IMR-90 (cell line): ENCODE measurements at regions not wholly inside any gene's neighbourhood (a gene's known extent, or its start where the extent isn't known, plus 50 kb on each side); places are given as distances from the start of the nearest gene placed in this dataset.

Experiments
- ATAC-seq: fragments of 200-7000 bp; cut with Tn5 transposase; 2 replicates; pipeline ENCODE4 v1.9.1; 2020; ENCODE audit warnings: low read depth, mild to moderate bottlenecking, moderate library complexity
- BruUV-seq: library from RNA; stranded (reverse); fragments of 400-500 nt; replicated peaks from 2 replicates; lab custom pipeline; 2021; lab: Mats Ljungman, UMichigan
- CTCF ChIA-PET: fragments of 300-600 bp; formaldehyde crosslinking; extraction: SDS; loops from one replicate; lab custom pipeline; 2021; ENCODE audit warnings: antibody characterized with exemption; lab: Yijun Ruan, JAX
- POLR2A ChIA-PET: fragments of 300-600 bp; sonication (Branson Sonifier 250); formaldehyde crosslinking; loops from one replicate; lab custom pipeline; 2022; ENCODE audit warnings: antibody characterized with exemption; ENCODE audit not compliant: unreplicated experiment; lab: Charles Lee
- DNase-seq: peaks from one replicate; pipeline ENCODE4 v3.0.0; 2013
- H2AFZ ChIP-seq: replicated peaks from 2 replicates; pipeline ENCODE3; 2013; ENCODE audit warnings: low read length, mild to moderate bottlenecking; ENCODE audit not compliant: poor library complexity
- H2AK5ac ChIP-seq: 2 replicates; pipeline ENCODE4 v1.6.1; 2013; ENCODE audit warnings: low read depth, low read length, inconsistent platforms
- H2AK9ac ChIP-seq: replicated peaks from 2 replicates; pipeline ENCODE3; 2013; ENCODE audit warnings: mild to moderate bottlenecking, low read depth, low read length, moderate library complexity; ENCODE audit not compliant: poor library complexity
- H2BK120ac ChIP-seq: 2 replicates; pipeline ENCODE4 v1.6.1; 2013; ENCODE audit warnings: low read depth, low read length, inconsistent platforms
- H2BK15ac ChIP-seq: 3 replicates; pipeline ENCODE4 v1.6.1; 2013; ENCODE audit warnings: low read depth, low read length, inconsistent platforms
- H2BK20ac ChIP-seq: 2 replicates; pipeline ENCODE4 v1.6.1; 2013; ENCODE audit warnings: low read depth, mild to moderate bottlenecking, inconsistent platforms, low read length, moderate library complexity
- H2BK5ac ChIP-seq: 2 replicates; pipeline ENCODE4 v1.6.1; 2013; ENCODE audit warnings: mild to moderate bottlenecking, low read depth, low read length, inconsistent platforms; ENCODE audit not compliant: poor library complexity, severe bottlenecking
- H3K14ac ChIP-seq: replicated peaks from 2 replicates; pipeline ENCODE4 v1.6.1; 2013; ENCODE audit warnings: low read depth, low read length, inconsistent platforms
- H3K18ac ChIP-seq: 2 replicates; pipeline ENCODE4 v1.6.1; 2013; ENCODE audit warnings: low read depth, low read length, control low read depth
- H3K23ac ChIP-seq: 2 replicates; pipeline ENCODE4 v1.6.1; 2013; ENCODE audit warnings: low read depth, low read length, inconsistent platforms
- H3K27ac ChIP-seq: 2 replicates; pipeline ENCODE4 v1.5.1; 2013; ENCODE audit warnings: mild to moderate bottlenecking, control low read depth, low read length; ENCODE audit not compliant: insufficient read depth
- H3K27me3 ChIP-seq: 2 replicates; pipeline ENCODE4 v1.6.1; 2013; ENCODE audit warnings: low read length; ENCODE audit not compliant: control insufficient read depth, insufficient read depth
- H3K36me3 ChIP-seq: 2 replicates; pipeline ENCODE4 v1.6.1; 2013; ENCODE audit warnings: low read length, mixed read lengths; ENCODE audit not compliant: control insufficient read depth, insufficient read depth
- H3K4ac ChIP-seq: 2 replicates; pipeline ENCODE4 v1.6.1; 2013; ENCODE audit warnings: low read depth, low read length, inconsistent platforms
- H3K4me1 ChIP-seq: 2 replicates; pipeline ENCODE4 v1.6.1; 2013; ENCODE audit warnings: low read length, mixed read lengths; ENCODE audit not compliant: control insufficient read depth, insufficient read depth
- H3K4me2 ChIP-seq: 2 replicates; pipeline ENCODE4 v1.6.1; 2013; ENCODE audit warnings: low read depth, mild to moderate bottlenecking, control low read depth, low read length, moderate library complexity
- H3K4me3 ChIP-seq: 2 replicates; pipeline ENCODE4 v1.5.1; 2013; ENCODE audit warnings: low read depth, mild to moderate bottlenecking, control low read depth, low read length, moderate library complexity; ENCODE audit not compliant: insufficient read depth
- H3K56ac ChIP-seq: 2 replicates; pipeline ENCODE4 v1.6.1; 2013; ENCODE audit warnings: low read length, inconsistent platforms; ENCODE audit not compliant: insufficient read depth; ENCODE audit errors: extremely low read depth
- H3K79me1 ChIP-seq, 2 experiments: 2 replicates each; pipeline ENCODE4 v1.6.1; 2013; ENCODE audit warnings: low read length in 2 of 2, inconsistent platforms in 1 of 2, low read depth in 1 of 2
- H3K9ac ChIP-seq: 2 replicates; pipeline ENCODE4 v1.6.1; 2013; ENCODE audit warnings: low read depth, low read length, control low read depth
- H3K9me1 ChIP-seq: 2 replicates; pipeline ENCODE4 v1.6.1; 2013; ENCODE audit warnings: low read length, inconsistent platforms; ENCODE audit not compliant: insufficient read depth
- H3K9me3 ChIP-seq: 2 replicates; pipeline ENCODE4 v1.6.1; 2013; ENCODE audit warnings: low read length; ENCODE audit not compliant: control insufficient read depth, insufficient read depth
- H4K20me1 ChIP-seq: 2 replicates; pipeline ENCODE4 v1.6.1; 2013; ENCODE audit warnings: low read length, inconsistent platforms; ENCODE audit not compliant: insufficient read depth
- H4K5ac ChIP-seq: 2 replicates; pipeline ENCODE4 v1.6.1; 2013; ENCODE audit warnings: mild to moderate bottlenecking, low read depth, low read length, control low read depth
- H4K8ac ChIP-seq, 2 experiments: 2 replicates each; pipeline ENCODE4 v1.6.1; 2013; ENCODE audit warnings: low read depth in 2 of 2, low read length in 2 of 2, control low read depth in 1 of 2, inconsistent platforms in 1 of 2
- H4K91ac ChIP-seq: 2 replicates; pipeline ENCODE4 v1.6.1; 2013; ENCODE audit warnings: low read depth, low read length, inconsistent platforms; ENCODE audit not compliant: insufficient read depth
- FOS ChIP-seq: fragments of 150-350 bp; IDR thresholded peaks from 2 replicates; pipeline ENCODE4 v1.6.1; 2016; ENCODE audit warnings: low read depth, low read length
- MAFK ChIP-seq: IDR thresholded peaks from 2 replicates; pipeline ENCODE4 v1.6.1; 2012; ENCODE audit warnings: low read depth, low read length, improper control_type of control experiment
- MAZ ChIP-seq: IDR thresholded peaks from 2 replicates; pipeline ENCODE4 v1.6.1; 2012; ENCODE audit warnings: low read depth, mild to moderate bottlenecking, low read length, improper control_type of control experiment, moderate library complexity, borderline replicate concordance
- RCOR1 ChIP-seq: IDR thresholded peaks from 2 replicates; pipeline ENCODE4 v1.6.1; 2012; ENCODE audit warnings: mild to moderate bottlenecking, low read length, improper control_type of control experiment; ENCODE audit not compliant: insufficient replicate concordance
- RFX5 ChIP-seq: IDR thresholded peaks from 2 replicates; pipeline ENCODE4 v1.8.0; 2012; ENCODE audit warnings: low read depth, mild to moderate bottlenecking, low read length, moderate library complexity
- SMC3 ChIP-seq: fragments of 150-350 bp; IDR thresholded peaks from 2 replicates; pipeline ENCODE4 v1.6.1; 2016; ENCODE audit warnings: low read depth, mild to moderate bottlenecking, antibody characterized with exemption, low read length, moderate library complexity
- WGBS, 2 experiments: methylation state at CpG; one replicate each; pipeline versions ENCODE4 v1.1.5 to v1.1.7; 2013; ENCODE audit warnings: missing lambda C conversion rate in 2 of 2; ENCODE audit not compliant: insufficient read length in 1 of 2; ENCODE audit errors: extremely low coverage in 2 of 2; 5-methylcytosine and 5-hydroxymethylcytosine counted together
- dilution Hi-C: fragments of 300-500 bp; cut with HindIII; formaldehyde crosslinking; loops from one replicate; pipeline ENCODE4 v1.14.3; 2018; ENCODE audit warnings: low sequenced_read_pairs; ENCODE audit not compliant: unreplicated experiment
- in situ Hi-C: fragments of 300-500 bp; cut with MboI; formaldehyde crosslinking; loops from 3 replicates; pipeline ENCODE4 v1.14.3; 2019; ENCODE audit warnings: low sequenced_read_pairs, inconsistent platforms, mixed read lengths
- intact Hi-C: fragments of 100-400 bp; cut with micrococcal nuclease; formaldehyde crosslinking; loops from 2 replicates; pipeline ENCODE4 v1.10.0; 2022
- TF ChIP-seq, protein P1 (sequence below): fragments of 150-350 bp; IDR thresholded peaks from 2 replicates; pipeline ENCODE4 v1.6.1; 2017; ENCODE audit warnings: mild to moderate bottlenecking, antibody characterized with exemption, low read length, low read depth
- TF ChIP-seq, protein P2 (sequence below): fragments of 150-350 bp; IDR thresholded peaks from 2 replicates; pipeline ENCODE4 v1.6.1; 2016; ENCODE audit warnings: low read depth, mild to moderate bottlenecking, low read length, moderate library complexity, borderline replicate concordance

DNA sequence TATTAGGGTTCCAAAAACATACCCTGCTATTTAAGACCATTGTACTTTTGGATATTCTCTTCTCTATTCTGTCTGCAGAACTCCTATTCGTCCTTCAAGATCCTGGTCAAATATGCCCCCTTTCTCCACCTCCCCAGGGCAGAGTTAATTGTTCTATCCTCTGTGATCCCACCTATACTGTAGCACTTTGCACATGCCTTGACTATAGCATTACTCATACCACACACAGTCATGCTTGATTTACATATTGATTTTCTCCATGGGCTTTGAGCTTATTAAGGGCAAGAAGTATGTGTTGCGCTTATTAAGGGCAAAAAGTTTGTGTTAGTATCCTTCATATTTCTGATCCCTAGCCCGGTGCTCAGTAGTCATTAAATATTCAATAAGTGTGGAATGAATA is 263.7 kb upstream of the CADM1 start:
- Histone ChIP-seq H2BK15ac (no peak overlapping the region), H2AK5ac (no peak overlapping the region), H2AFZ (no peak overlapping the region), H2BK20ac (no peak overlapping the region), H3K56ac (no peak overlapping the region), H3K18ac (no peak overlapping the region), H3K27me3 (peaks cover 2% of the 10 kb centered on the region), H2AK9ac (no peak overlapping the region), H3K27ac (no peak overlapping the region), H3K36me3 (no peaks in the 10 kb centered on the region), H4K8ac (no peak overlapping the region), H4K5ac (no peak overlapping the region), H4K91ac (no peak overlapping the region), H4K20me1 (no peaks in the 10 kb centered on the region), H3K79me1 (no peaks in the 10 kb centered on the region), H3K9me3 (no peaks in the 10 kb centered on the region), H3K9ac (no peak overlapping the region), H3K23ac (no peak overlapping the region), H3K9me1 (no peaks in the 10 kb centered on the region), H3K4ac (no peak overlapping the region), H3K4me3 (no peak overlapping the region), H3K4me2 (no peak overlapping the region), H3K14ac (no peak overlapping the region), H2BK120ac (no peak overlapping the region), H3K4me1 (no peaks in the 10 kb centered on the region), H2BK5ac (no peak overlapping the region)
- POLR2A ChIA-PET, result no interaction called here
- CTCF ChIA-PET, result no interaction called here
- intact Hi-C loops (no loop called here), dilution Hi-C loops (no loop called here), in situ Hi-C loops (no loop called here)
- DNase-seq, result no peak
- no TSS peak for BruUV-seq
- WGBS, 2 experiments, result 83% methylated on average over 1 of the region's 3 CpGs; no CpG with 5 or more reads in 1 of the 2 experiments
- TF ChIP-seq MAFK (no peak), FOS (no peak), RFX5 (no peak), SMC3 (no peak), MAZ (no peak), RCOR1 (no peak)
- TF ChIP-seq, protein P1, sequence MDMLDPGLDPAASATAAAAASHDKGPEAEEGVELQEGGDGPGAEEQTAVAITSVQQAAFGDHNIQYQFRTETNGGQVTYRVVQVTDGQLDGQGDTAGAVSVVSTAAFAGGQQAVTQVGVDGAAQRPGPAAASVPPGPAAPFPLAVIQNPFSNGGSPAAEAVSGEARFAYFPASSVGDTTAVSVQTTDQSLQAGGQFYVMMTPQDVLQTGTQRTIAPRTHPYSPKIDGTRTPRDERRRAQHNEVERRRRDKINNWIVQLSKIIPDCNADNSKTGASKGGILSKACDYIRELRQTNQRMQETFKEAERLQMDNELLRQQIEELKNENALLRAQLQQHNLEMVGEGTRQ, result no peak
- TF ChIP-seq, protein P2, sequence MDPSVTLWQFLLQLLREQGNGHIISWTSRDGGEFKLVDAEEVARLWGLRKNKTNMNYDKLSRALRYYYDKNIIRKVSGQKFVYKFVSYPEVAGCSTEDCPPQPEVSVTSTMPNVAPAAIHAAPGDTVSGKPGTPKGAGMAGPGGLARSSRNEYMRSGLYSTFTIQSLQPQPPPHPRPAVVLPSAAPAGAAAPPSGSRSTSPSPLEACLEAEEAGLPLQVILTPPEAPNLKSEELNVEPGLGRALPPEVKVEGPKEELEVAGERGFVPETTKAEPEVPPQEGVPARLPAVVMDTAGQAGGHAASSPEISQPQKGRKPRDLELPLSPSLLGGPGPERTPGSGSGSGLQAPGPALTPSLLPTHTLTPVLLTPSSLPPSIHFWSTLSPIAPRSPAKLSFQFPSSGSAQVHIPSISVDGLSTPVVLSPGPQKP, result no peak
- no peak for ATAC-seq
